ENCODE measurements at regions not wholly inside any gene's neighbourhood (a gene's known extent, or its start where the extent isn't known, plus 50 kb on each side); places are given as distances from the start of the nearest gene placed in this dataset.

GRCh38 chr12:24668563-24668962, 280.3 kb downstream of the BCAT1 start:
- H3K27ac ChIP-seq (ENCODE audit: insufficient read depth, low read length), result no peak overlapping the region
- no peak overlapping the region for H4K8ac ChIP-seq (ENCODE audit: low read depth in 2 of 2, low read length in 2 of 2)
- no peak overlapping the region for H2AFZ ChIP-seq (replicated peaks; ENCODE audit: low read length, poor library complexity)
- H2AK9ac ChIP-seq (replicated peaks; ENCODE audit: low read depth, low read length, poor library complexity), result no peak overlapping the region
- no peak overlapping the region for H2BK5ac ChIP-seq (ENCODE audit: low read depth, low read length, poor library complexity, severe bottlenecking)
- dilution Hi-C loops (cut with HindIII; ENCODE audit: low sequenced_read_pairs, unreplicated experiment), result no loop called here
- H3K9me3 ChIP-seq (ENCODE audit: control insufficient read depth, insufficient read depth, low read length), result no peaks in the 10 kb centered on the region
- H2BK15ac ChIP-seq (ENCODE audit: low read depth, low read length), result no peak overlapping the region
- no peak overlapping the region for H4K91ac ChIP-seq (ENCODE audit: insufficient read depth, low read depth, low read length)
- no peak for ATAC-seq (ENCODE audit: low read depth)
- TF ChIP-seq RAD21 (IDR thresholded peaks at IDR 0.05; ENCODE audit: low read length) (no peak), MXI1 (IDR thresholded peaks at IDR 0.05; ENCODE audit: borderline replicate concordance, low read depth, low read length) (no peak), SMC3 (IDR thresholded peaks at IDR 0.05; ENCODE audit: low read depth, low read length) (no peak), CEBPB (IDR thresholded peaks at IDR 0.05; ENCODE audit: low read depth, low read length) (peak; percentile 4; the same call in 1 of the 2 replicates)
- H3K36me3 ChIP-seq (ENCODE audit: control insufficient read depth, insufficient read depth, low read length), result no peaks in the 10 kb centered on the region
- no peak overlapping the region for H2BK120ac ChIP-seq (ENCODE audit: low read depth, low read length)
- H3K4me1 ChIP-seq (ENCODE audit: control insufficient read depth, insufficient read depth, low read length), result no peaks in the 10 kb centered on the region
- H2AK5ac ChIP-seq (ENCODE audit: low read depth, low read length), result no peak overlapping the region
- no peak overlapping the region for H3K9ac ChIP-seq (ENCODE audit: low read depth, low read length)
- intact Hi-C loops (cut with micrococcal nuclease), result no loop called here
- ChIA-PET CTCF (no interaction called here), POLR2A (ENCODE audit: unreplicated experiment) (no interaction called here)
- H3K56ac ChIP-seq (ENCODE audit: extremely low read depth, insufficient read depth, low read length), result no peak overlapping the region
- in situ Hi-C loops (cut with MboI; ENCODE audit: low sequenced_read_pairs), result no loop called here
- H3K27me3 ChIP-seq (ENCODE audit: control insufficient read depth, insufficient read depth, low read length), result no peaks in the 10 kb centered on the region
- H3K4me3 ChIP-seq (ENCODE audit: insufficient read depth, low read depth, low read length), result no peak overlapping the region
- H4K5ac ChIP-seq (ENCODE audit: low read depth, low read length), result no peak overlapping the region
- no peak overlapping the region for H3K4me2 ChIP-seq (ENCODE audit: low read depth, low read length)
- H3K9me1 ChIP-seq (ENCODE audit: insufficient read depth, low read length), result no peaks in the 10 kb centered on the region
- H3K14ac ChIP-seq (replicated peaks; ENCODE audit: low read depth, low read length), result no peak overlapping the region
- H3K23ac ChIP-seq (ENCODE audit: low read depth, low read length), result no peak overlapping the region
- peak; percentile 44 for DNase-seq
- H3K79me1 ChIP-seq (ENCODE audit: low read depth in 1 of 2, low read length in 2 of 2), result no peaks in the 10 kb centered on the region
- H4K20me1 ChIP-seq (ENCODE audit: insufficient read depth, low read length), result no peaks in the 10 kb centered on the region
- no peak overlapping the region for H3K4ac ChIP-seq (ENCODE audit: low read depth, low read length)
- no peak overlapping the region for H3K18ac ChIP-seq (ENCODE audit: low read depth, low read length)
- BruUV-seq (replicated peaks), result no TSS peak
- no CpG with 5 or more reads among the region's 2 CpGs for WGBS, 2 experiments (ENCODE audit: extremely low coverage in 2 of 2, insufficient read length in 1 of 2)
- H2BK20ac ChIP-seq (ENCODE audit: low read depth, low read length), result no peak overlapping the region

Data from IMR-90 (cell line).